NB4 (cell line): ENCODE measurements at regions not wholly inside any gene's neighbourhood (a gene's known extent, or its start where the extent isn't known, plus 50 kb on each side); places are given as distances from the start of the nearest gene placed in this dataset.
"Not testable (repeated sequence)": the region's sequence is repeated elsewhere in the genome, so short reads cannot be mapped to it uniquely, and the experiment has no call there.

Experiments used
- DNase-seq: peaks from one replicate; pipeline ENCODE4 v3.0.0; 2010; ENCODE audit warnings: low read depth
- H3K4me3 ChIP-seq: one replicate; pipeline ENCODE4 v1.5.1; 2011; ENCODE audit warnings: mild to moderate bottlenecking, low read depth, low read length, moderate library complexity
- MYC ChIP-seq: IDR thresholded peaks from 2 replicates; pipeline ENCODE4 v1.6.1; 2011; ENCODE audit warnings: low read depth, low read length
- POLR2A ChIP-seq: IDR thresholded peaks from 2 replicates; pipeline ENCODE4 v1.6.1; 2011; ENCODE audit warnings: mild to moderate bottlenecking; ENCODE audit not compliant: insufficient read length; ENCODE audit errors: extremely low read depth
- TF ChIP-seq, protein P1 (sequence below): IDR thresholded peaks from 2 replicates; pipeline ENCODE4 v1.6.1; 2011; ENCODE audit warnings: low read depth, low read length
- TF ChIP-seq, protein P2 (sequence below): IDR thresholded peaks from one replicate; pipeline ENCODE4 v1.5.1; 2012; ENCODE audit warnings: low read depth, low read length

- H3K4me3 ChIP-seq = no peak overlapping the region
- TF ChIP-seq, protein P1, sequence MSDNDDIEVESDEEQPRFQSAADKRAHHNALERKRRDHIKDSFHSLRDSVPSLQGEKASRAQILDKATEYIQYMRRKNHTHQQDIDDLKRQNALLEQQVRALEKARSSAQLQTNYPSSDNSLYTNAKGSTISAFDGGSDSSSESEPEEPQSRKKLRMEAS = no peak
- TF ChIP-seq POLR2A = no peak
- TF ChIP-seq, protein P2, sequence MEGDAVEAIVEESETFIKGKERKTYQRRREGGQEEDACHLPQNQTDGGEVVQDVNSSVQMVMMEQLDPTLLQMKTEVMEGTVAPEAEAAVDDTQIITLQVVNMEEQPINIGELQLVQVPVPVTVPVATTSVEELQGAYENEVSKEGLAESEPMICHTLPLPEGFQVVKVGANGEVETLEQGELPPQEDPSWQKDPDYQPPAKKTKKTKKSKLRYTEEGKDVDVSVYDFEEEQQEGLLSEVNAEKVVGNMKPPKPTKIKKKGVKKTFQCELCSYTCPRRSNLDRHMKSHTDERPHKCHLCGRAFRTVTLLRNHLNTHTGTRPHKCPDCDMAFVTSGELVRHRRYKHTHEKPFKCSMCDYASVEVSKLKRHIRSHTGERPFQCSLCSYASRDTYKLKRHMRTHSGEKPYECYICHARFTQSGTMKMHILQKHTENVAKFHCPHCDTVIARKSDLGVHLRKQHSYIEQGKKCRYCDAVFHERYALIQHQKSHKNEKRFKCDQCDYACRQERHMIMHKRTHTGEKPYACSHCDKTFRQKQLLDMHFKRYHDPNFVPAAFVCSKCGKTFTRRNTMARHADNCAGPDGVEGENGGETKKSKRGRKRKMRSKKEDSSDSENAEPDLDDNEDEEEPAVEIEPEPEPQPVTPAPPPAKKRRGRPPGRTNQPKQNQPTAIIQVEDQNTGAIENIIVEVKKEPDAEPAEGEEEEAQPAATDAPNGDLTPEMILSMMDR = no peak
- TF ChIP-seq MYC = no peak
- peak; percentile 48 for DNase-seq
Observed at GRCh38 chr2:2466534-2466933, 135.5 kb upstream of the MYT1L start.

GRCh38 chr2:2464643-2465042, 133.6 kb upstream of the MYT1L start:
- TF ChIP-seq, protein P2 = no peak
- TF ChIP-seq MYC (no peak), POLR2A (no peak)
- TF ChIP-seq, protein P1 = no peak
- no peak for DNase-seq
- H3K4me3 ChIP-seq = no peak overlapping the region

- no peak overlapping the region for H3K4me3 ChIP-seq
- TF ChIP-seq, protein P2 = no peak
- TF ChIP-seq POLR2A (no peak), MYC (no peak)
- TF ChIP-seq, protein P1 = no peak
- no peak for DNase-seq
Observed at GRCh38 chr2:2464094-2464493, 133.0 kb upstream of the MYT1L start.

DNA sequence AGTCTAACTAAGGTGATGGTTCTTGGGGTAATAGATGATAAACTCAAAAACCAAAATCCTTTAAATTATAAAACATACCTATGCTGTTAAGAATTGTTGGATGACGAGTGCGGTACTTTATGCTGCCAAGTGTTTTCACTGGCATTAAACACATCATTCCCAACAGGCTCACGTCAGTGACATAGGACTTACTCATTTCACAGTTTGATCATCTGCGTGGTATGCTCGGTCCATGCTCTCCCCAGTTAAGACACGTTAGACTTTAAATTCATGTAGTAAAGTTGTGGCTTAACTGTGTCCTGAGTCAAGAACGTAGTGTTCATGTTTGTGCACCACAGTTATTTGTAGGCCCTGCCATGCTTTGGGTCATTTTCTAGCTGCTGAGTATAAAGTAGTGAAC, 125.6 kb upstream of the MYT1L start:
- H3K4me3 ChIP-seq = no peak overlapping the region
- TF ChIP-seq MYC (no peak), POLR2A (no peak)
- TF ChIP-seq, protein P1 = no peak
- TF ChIP-seq, protein P2 = no peak
- no peak for DNase-seq

DNA sequence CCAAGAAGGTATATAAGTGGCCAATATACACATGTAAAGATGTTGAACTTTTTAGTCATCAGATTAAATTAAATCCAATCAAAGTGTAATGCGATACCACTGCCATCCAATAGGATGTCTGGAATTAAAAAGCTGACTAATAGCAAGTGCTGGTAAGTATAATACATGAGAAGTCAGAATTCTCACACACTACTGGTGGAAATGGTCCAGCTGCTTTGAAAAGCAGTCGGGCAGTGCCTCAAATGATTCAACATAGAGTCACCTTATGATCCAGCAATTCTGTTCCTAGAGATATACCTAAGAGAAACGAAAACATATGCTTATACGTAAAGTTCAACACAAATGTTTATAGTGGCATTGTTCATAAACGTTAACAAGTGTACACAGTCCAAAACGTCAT, 124.1 kb upstream of the MYT1L start:
- no peak for DNase-seq
- no peak overlapping the region for H3K4me3 ChIP-seq
- TF ChIP-seq POLR2A (no peak), MYC (no peak)
- TF ChIP-seq, protein P1 = no peak
- TF ChIP-seq, protein P2 = no peak

GRCh38 chr2:2452961-2453360, 121.9 kb upstream of the MYT1L start:
- DNase-seq = no peak
- TF ChIP-seq, protein P2 = no peak
- TF ChIP-seq, protein P1 = no peak
- no peak for TF ChIP-seq MYC

GRCh38 chr2:2451275-2451674, 120.2 kb upstream of the MYT1L start:
- H3K4me3 ChIP-seq, DNase-seq: not testable (repeated sequence)

More at GRCh38 chr2:2452961-2453360, 121.9 kb upstream of the MYT1L start:
- no peak overlapping the region for H3K4me3 ChIP-seq
